ENCODE measurements at regions not wholly inside any gene's neighbourhood (a gene's known extent, or its start where the extent isn't known, plus 50 kb on each side); places are given as distances from the start of the nearest gene placed in this dataset.
"Not testable (repeated sequence)": the region's sequence is repeated elsewhere in the genome, so short reads cannot be mapped to it uniquely, and the experiment has no call there.

GRCh38 chr12:127998988-127999387 lies 268.0 kb upstream of the TMEM132C start:
- no peak for DNase-seq (ENCODE audit: low spot score)
- in situ Hi-C loops (cut with HindIII; ENCODE audit: low sequenced_read_pairs), result no loop called here

GRCh38 chr12:128004383-128004938 lies 262.5 kb upstream of the TMEM132C start:
- DNase-seq (ENCODE audit: low spot score), result no peak
- in situ Hi-C loops (cut with HindIII; ENCODE audit: low sequenced_read_pairs), result no loop called here

GRCh38 chr12:128007250-128007649 lies 259.7 kb upstream of the TMEM132C start:
- no peak for DNase-seq (ENCODE audit: low spot score)
- in situ Hi-C loops (cut with HindIII; ENCODE audit: low sequenced_read_pairs), result no loop called here

GRCh38 chr12:128008341-128008740 lies 258.6 kb upstream of the TMEM132C start:
- DNase-seq (ENCODE audit: low spot score), result no peak
- in situ Hi-C loops (cut with HindIII; ENCODE audit: low sequenced_read_pairs), result no loop called here

GRCh38 chr12:128009108-128009507 lies 257.9 kb upstream of the TMEM132C start:
- no peak for DNase-seq (ENCODE audit: low spot score)
- in situ Hi-C loops (cut with HindIII; ENCODE audit: low sequenced_read_pairs), result no loop called here

GRCh38 chr12:128012110-128012509 lies 254.9 kb upstream of the TMEM132C start:
- in situ Hi-C loops (cut with HindIII; ENCODE audit: low sequenced_read_pairs), result no loop called here
- DNase-seq (ENCODE audit: low spot score), result no peak

GRCh38 chr12:128015276-128015675 lies 251.7 kb upstream of the TMEM132C start:
- in situ Hi-C loops (cut with HindIII; ENCODE audit: low sequenced_read_pairs), result no loop called here
- DNase-seq (ENCODE audit: low spot score), result no peak

GRCh38 chr12:128018067-128018466 lies 248.9 kb upstream of the TMEM132C start:
- in situ Hi-C loops (cut with HindIII; ENCODE audit: low sequenced_read_pairs), result no loop called here
- no peak for DNase-seq (ENCODE audit: low spot score)

GRCh38 chr12:128019996-128020544 lies 246.9 kb upstream of the TMEM132C start:
- in situ Hi-C loops (cut with HindIII; ENCODE audit: low sequenced_read_pairs), result no loop called here
- no peak for DNase-seq (ENCODE audit: low spot score)

GRCh38 chr12:128021561-128021960 lies 245.4 kb upstream of the TMEM132C start:
- in situ Hi-C loops (cut with HindIII; ENCODE audit: low sequenced_read_pairs), result no loop called here
- no peak for DNase-seq (ENCODE audit: low spot score)

- in situ Hi-C loops (cut with HindIII; ENCODE audit: low sequenced_read_pairs), result no loop called here
- DNase-seq (ENCODE audit: low spot score), result no peak
Observed at GRCh38 chr12:128025589-128026245, 241.3 kb upstream of the TMEM132C start.

- DNase-seq (ENCODE audit: low spot score), result no peak
- in situ Hi-C loops (cut with HindIII; ENCODE audit: low sequenced_read_pairs), result no loop called here
Observed at GRCh38 chr12:128026696-128027574, 240.0 kb upstream of the TMEM132C start.

GRCh38 chr12:128033473-128033872 lies 233.5 kb upstream of the TMEM132C start:
- no peak for DNase-seq (ENCODE audit: low spot score)
- in situ Hi-C loops (cut with HindIII; ENCODE audit: low sequenced_read_pairs), result no loop called here

- no peak for DNase-seq (ENCODE audit: low spot score)
Observed at GRCh38 chr12:128040971-128041370, 226.0 kb upstream of the TMEM132C start.

GRCh38 chr12:128042283-128042682 lies 224.7 kb upstream of the TMEM132C start:
- DNase-seq (ENCODE audit: low spot score); in situ Hi-C loops (cut with HindIII; ENCODE audit: low sequenced_read_pairs): not testable (repeated sequence)

More at GRCh38 chr12:128040971-128041370, 226.0 kb upstream of the TMEM132C start:
- in situ Hi-C loops (cut with HindIII; ENCODE audit: low sequenced_read_pairs), result no loop called here

- in situ Hi-C loops (cut with HindIII; ENCODE audit: low sequenced_read_pairs), result no loop called here
Observed at GRCh38 chr12:128042825-128043224, 224.1 kb upstream of the TMEM132C start.

GRCh38 chr12:128043317-128043716 lies 223.7 kb upstream of the TMEM132C start:
- in situ Hi-C loops (cut with HindIII; ENCODE audit: low sequenced_read_pairs), result no loop called here
- no peak for DNase-seq (ENCODE audit: low spot score)

More at GRCh38 chr12:128042825-128043224, 224.1 kb upstream of the TMEM132C start:
- DNase-seq (ENCODE audit: low spot score), result no peak

- in situ Hi-C loops (cut with HindIII; ENCODE audit: low sequenced_read_pairs), result no loop called here
- DNase-seq (ENCODE audit: low spot score), result peak; percentile 7
Observed at GRCh38 chr12:128047266-128048060, 219.5 kb upstream of the TMEM132C start.

GRCh38 chr12:128052331-128052730 lies 214.6 kb upstream of the TMEM132C start:
- in situ Hi-C loops (cut with HindIII; ENCODE audit: low sequenced_read_pairs), result no loop called here
- no peak for DNase-seq (ENCODE audit: low spot score)

Measured in G401 (cell line).